Left lung (tissue), 4 donors: ENCODE measurements at regions not wholly inside any gene's neighbourhood (a gene's known extent, or its start where the extent isn't known, plus 50 kb on each side); places are given as distances from the start of the nearest gene placed in this dataset.

ENCODE experiments used
- ATAC-seq: fragments of 200-7000 bp; cut with Tn5 transposase; one replicate; pipeline ENCODE4 v1.9.1; 2020; ENCODE audit warnings: moderate library complexity
- DNase-seq, 4 donors: peaks; one replicate each; pipeline ENCODE4 v3.0.0-alpha.2; 2013 to 2020
- H3K27ac ChIP-seq, 2 donors: fragments of 200-600 bp; sonication (generic) in 1 of 2; one replicate each; pipeline versions ENCODE4 v1.5.0 to v1.8.0; 2020 to 2021
- H3K27me3 ChIP-seq, 2 donors: fragments of 200-600 bp; sonication (generic) in 1 of 2; one replicate each; pipeline versions ENCODE4 v1.5.0 to v1.8.0; 2020 to 2021
- H3K36me3 ChIP-seq, 2 donors: fragments of 200-600 bp; sonication (generic) in 1 of 2; one replicate each; pipeline versions ENCODE4 v1.5.0 to v1.8.0; 2020 to 2021
- H3K4me1 ChIP-seq, 2 donors: fragments of 200-600 bp; one replicate each; pipeline ENCODE4 v1.8.0; 2021
- H3K4me3 ChIP-seq, 2 donors: fragments of 200-600 bp; sonication (generic) in 1 of 2; one replicate each; pipeline versions ENCODE4 v1.5.0 to v1.8.0; 2020 to 2021; ENCODE audit warnings: mild to moderate bottlenecking in 1 of 2
- H3K9me3 ChIP-seq, 2 donors: fragments of 200-600 bp; sonication (generic) in 1 of 2; one replicate each; pipeline versions ENCODE4 v1.5.0 to v1.8.0; 2020 to 2021
- CTCF ChIP-seq, 2 donors: fragments of 200-600 bp; sonication (generic) in 1 of 2; IDR thresholded peaks; one replicate each; pipeline versions ENCODE4 v1.5.0 to v1.8.0; 2021; ENCODE audit warnings: antibody characterized with exemption in 2 of 2
- intact Hi-C, 2 donors: fragments of 100-400 bp; cut with DNase I; formaldehyde crosslinking; loops; one replicate each; pipeline versions ENCODE4 v1.11.2 to v1.14.2; 2022
- donor health status: DM: no; HTN: yes; CAD: no.
- donor health status: DM: no; HTN: no; CAD: no.

- no peak for TF ChIP-seq CTCF (IDR thresholded peaks at IDR 0.05)
- ATAC-seq (no peak), DNase-seq (peak in 1 of 4 donors; percentile 84)
- intact Hi-C loops = no loop called here
- Histone ChIP-seq H3K9me3 (no peaks in the 10 kb centered on the region), H3K4me1 (peaks cover 3 to 60% of the 10 kb centered on the region in 2 donors), H3K27ac (peak overlapping the region in 1 of 2 donors; percentile 77), H3K4me3 (no peak overlapping the region), H3K36me3 (no peaks in the 10 kb centered on the region), H3K27me3 (no peaks in the 10 kb centered on the region)
Observed at GRCh38 chr10:88071879-88072278, 208.5 kb downstream of the PTEN start.

GRCh38 chr10:88073682-88074081 is 210.3 kb downstream of the PTEN start:
- intact Hi-C loops = no loop called here
- Histone ChIP-seq H3K36me3 (no peaks in the 10 kb centered on the region), H3K4me1 (peaks cover 3 to 44% of the 10 kb centered on the region in 2 donors), H3K27ac (no peak overlapping the region), H3K27me3 (no peaks in the 10 kb centered on the region), H3K9me3 (no peaks in the 10 kb centered on the region), H3K4me3 (no peak overlapping the region)
- no peak for TF ChIP-seq CTCF (IDR thresholded peaks at IDR 0.05)
- DNase-seq = no peak
- ATAC-seq = no peak

GRCh38 chr10:88074971-88075370 is 211.5 kb downstream of the PTEN start:
- intact Hi-C loops = no loop called here
- H3K27ac ChIP-seq = no peak overlapping the region
- no peak overlapping the region for H3K4me3 ChIP-seq
- ATAC-seq (no peak), DNase-seq (no peak)
- H3K4me1 ChIP-seq = peaks cover 3 to 34% of the 10 kb centered on the region in 2 donors
- no peaks in the 10 kb centered on the region for H3K36me3 ChIP-seq
- H3K27me3 ChIP-seq = no peaks in the 10 kb centered on the region
- no peaks in the 10 kb centered on the region for H3K9me3 ChIP-seq
- no peak for TF ChIP-seq CTCF (IDR thresholded peaks at IDR 0.05)

- intact Hi-C loops = no loop called here
- peaks cover 3 to 34% of the 10 kb centered on the region in 2 donors for H3K4me1 ChIP-seq
- no peaks in the 10 kb centered on the region for H3K27me3 ChIP-seq
- H3K4me3 ChIP-seq = no peak overlapping the region
- no peak for TF ChIP-seq CTCF (IDR thresholded peaks at IDR 0.05)
- ATAC-seq (peak; percentile 51), DNase-seq (no peak)
- H3K27ac ChIP-seq = no peak overlapping the region
- H3K36me3 ChIP-seq = no peaks in the 10 kb centered on the region
- no peaks in the 10 kb centered on the region for H3K9me3 ChIP-seq
Observed at GRCh38 chr10:88076027-88076880, 212.8 kb downstream of the PTEN start.

- no peaks in the 10 kb centered on the region for H3K9me3 ChIP-seq
- no peak overlapping the region for H3K27ac ChIP-seq
- H3K36me3 ChIP-seq = no peaks in the 10 kb centered on the region
- H3K4me3 ChIP-seq = no peak overlapping the region
- peaks cover 3 to 42% of the 10 kb centered on the region in 2 donors for H3K4me1 ChIP-seq
- DNase-seq (no peak), ATAC-seq (no peak)
- TF ChIP-seq CTCF (IDR thresholded peaks at IDR 0.05) = no peak
- intact Hi-C loops = no loop called here
- no peaks in the 10 kb centered on the region for H3K27me3 ChIP-seq
Observed at GRCh38 chr10:88077977-88078376, 214.6 kb downstream of the PTEN start.
